WTC11 (cell line): ENCODE measurements at regions not wholly inside any gene's neighbourhood (a gene's known extent, or its start where the extent isn't known, plus 50 kb on each side); places are given as distances from the start of the nearest gene placed in this dataset.

Source experiments
- ATAC-seq: fragments of 200-7000 bp; cut with Tn5 transposase; 2 replicates; pipeline ENCODE4 v1.10.0; 2021; ENCODE audit warnings: mild to moderate bottlenecking, moderate library complexity
- CTCF ChIA-PET: fragments of 300-600 bp; sonication (Branson Sonifier 250); formaldehyde crosslinking; loops from one replicate; lab custom pipeline; 2021; ENCODE audit warnings: antibody characterized with exemption; lab: Charles Lee
- POLR2A ChIA-PET: fragments of 350-600 bp; sonication (Branson Sonifier 250); formaldehyde crosslinking; loops from one replicate; lab custom pipeline; 2021; ENCODE audit warnings: antibody characterized with exemption; lab: Charles Lee
- DNase-seq: peaks from one replicate; pipeline ENCODE4 v3.0.0; 2021; ENCODE audit warnings: low spot score
- H3K27ac Mint-ChIP-seq: 2 replicates; pipeline ENCODE4 v1.8.0; 2021; ENCODE audit warnings: mixed read lengths
- H3K27me3 Mint-ChIP-seq: 2 replicates; pipeline ENCODE4 v1.8.0; 2021; ENCODE audit warnings: low read depth, mild to moderate bottlenecking, moderate library complexity, mixed read lengths
- H3K36me3 Mint-ChIP-seq: 2 replicates; pipeline ENCODE4 v1.8.0; 2021; ENCODE audit warnings: mixed read lengths
- H3K4me1 Mint-ChIP-seq: 2 replicates; pipeline ENCODE4 v1.8.0; 2022; ENCODE audit warnings: mixed read lengths
- H3K4me3 Mint-ChIP-seq: 2 replicates; pipeline ENCODE4 v1.8.0; 2021; ENCODE audit warnings: mild to moderate bottlenecking, moderate library complexity, mixed read lengths
- H3K9me3 Mint-ChIP-seq: 2 replicates; pipeline ENCODE4 v1.8.0; 2021; ENCODE audit warnings: mixed read lengths
- CBFB ChIP-seq: sonication (generic); formaldehyde crosslinking; IDR thresholded peaks from 2 replicates; pipeline ENCODE4 v1.8.1; 2022; ENCODE audit warnings: mild to moderate bottlenecking, low read depth, missing genetic modification reagents
- E2F1 ChIP-seq: sonication (generic); formaldehyde crosslinking; IDR thresholded peaks from 2 replicates; pipeline ENCODE4 v1.8.0; 2022; ENCODE audit warnings: mild to moderate bottlenecking, missing genetic modification reagents
- ELF4 ChIP-seq: sonication (generic); formaldehyde crosslinking; IDR thresholded peaks from 2 replicates; pipeline ENCODE4 v1.8.1; 2022; ENCODE audit warnings: low read depth, mild to moderate bottlenecking, moderate library complexity, missing genetic modification reagents
- ERG ChIP-seq: fragments of 250-450 bp; sonication (Bioruptor Pico); IDR thresholded peaks from 2 replicates; pipeline ENCODE4 v1.8.0; 2021; ENCODE audit warnings: mild to moderate bottlenecking
- IRF2 ChIP-seq: sonication (generic); formaldehyde crosslinking; IDR thresholded peaks from 2 replicates; pipeline ENCODE4 v1.8.0; 2022; ENCODE audit warnings: low read depth, missing genetic modification reagents, borderline replicate concordance
- MXD4 ChIP-seq: fragments of 250-450 bp; sonication (Bioruptor Pico); IDR thresholded peaks from 2 replicates; pipeline ENCODE4 v1.8.0; 2021; ENCODE audit warnings: mild to moderate bottlenecking, moderate library complexity, borderline replicate concordance
- NFATC4 ChIP-seq: fragments of 250-450 bp; sonication (Bioruptor Pico); IDR thresholded peaks from 2 replicates; pipeline ENCODE4 v1.9.0; 2021; ENCODE audit warnings: mild to moderate bottlenecking
- NR1H2 ChIP-seq: sonication (generic); formaldehyde crosslinking; IDR thresholded peaks from 2 replicates; pipeline ENCODE4 v1.9.0; 2021; ENCODE audit warnings: mild to moderate bottlenecking, moderate library complexity, missing genetic modification reagents
- OVOL2 ChIP-seq: fragments of 250-450 bp; sonication (Bioruptor Pico); IDR thresholded peaks from 2 replicates; pipeline ENCODE4 v1.9.0; 2021; ENCODE audit warnings: mild to moderate bottlenecking, borderline replicate concordance
- RORB ChIP-seq: fragments of 250-450 bp; sonication (Bioruptor Pico); IDR thresholded peaks from 2 replicates; pipeline ENCODE4 v1.9.0; 2021; ENCODE audit warnings: mild to moderate bottlenecking
- STAT6 ChIP-seq: sonication (generic); formaldehyde crosslinking; conservative IDR thresholded peaks from 2 replicates; pipeline ENCODE4 v1.8.1; 2023; ENCODE audit warnings: mild to moderate bottlenecking, low read depth, missing genetic modification reagents, moderate library complexity
- TCF7 ChIP-seq: sonication (generic); formaldehyde crosslinking; IDR thresholded peaks from 2 replicates; pipeline ENCODE4 v1.8.0; 2022; ENCODE audit warnings: mild to moderate bottlenecking, low read depth, missing genetic modification reagents, moderate library complexity
- TEAD4 ChIP-seq: sonication (generic); formaldehyde crosslinking; IDR thresholded peaks from 2 replicates; pipeline ENCODE4 v1.8.0; 2022; ENCODE audit warnings: mild to moderate bottlenecking, missing genetic modification reagents
- ZNF138 ChIP-seq: sonication (generic); formaldehyde crosslinking; conservative IDR thresholded peaks from 2 replicates; pipeline ENCODE4 v1.8.1; 2022; ENCODE audit warnings: mild to moderate bottlenecking, moderate library complexity, missing genetic modification reagents
- ZNF281 ChIP-seq: sonication (generic); formaldehyde crosslinking; IDR thresholded peaks from 2 replicates; pipeline ENCODE4 v1.8.0; 2023; ENCODE audit warnings: mild to moderate bottlenecking, missing genetic modification reagents
- ZNF317 ChIP-seq: sonication (generic); formaldehyde crosslinking; IDR thresholded peaks from 2 replicates; pipeline ENCODE4 v1.8.1; 2023; ENCODE audit warnings: low read depth, mild to moderate bottlenecking, moderate library complexity, missing genetic modification reagents, borderline replicate concordance
- ZNF396 ChIP-seq: fragments of 250-450 bp; sonication (Bioruptor Pico); IDR thresholded peaks from 2 replicates; pipeline ENCODE4 v1.8.0; 2021; ENCODE audit warnings: mild to moderate bottlenecking, moderate library complexity, borderline replicate concordance
- ZNF532 ChIP-seq: fragments of 250-450 bp; sonication (Bioruptor Pico); IDR thresholded peaks from 2 replicates; pipeline ENCODE4 v1.9.0; 2021; ENCODE audit warnings: mild to moderate bottlenecking, borderline replicate concordance
- ZNF671 ChIP-seq: fragments of 250-450 bp; sonication (Bioruptor Pico); IDR thresholded peaks from 2 replicates; pipeline ENCODE4 v1.8.0; 2021; ENCODE audit warnings: mild to moderate bottlenecking
- TF ChIP-seq, protein P1 (sequence below): sonication (generic); formaldehyde crosslinking; IDR thresholded peaks from 2 replicates; pipeline ENCODE4 v1.8.1; 2023; ENCODE audit warnings: mild to moderate bottlenecking, missing genetic modification reagents, moderate library complexity

DNA sequence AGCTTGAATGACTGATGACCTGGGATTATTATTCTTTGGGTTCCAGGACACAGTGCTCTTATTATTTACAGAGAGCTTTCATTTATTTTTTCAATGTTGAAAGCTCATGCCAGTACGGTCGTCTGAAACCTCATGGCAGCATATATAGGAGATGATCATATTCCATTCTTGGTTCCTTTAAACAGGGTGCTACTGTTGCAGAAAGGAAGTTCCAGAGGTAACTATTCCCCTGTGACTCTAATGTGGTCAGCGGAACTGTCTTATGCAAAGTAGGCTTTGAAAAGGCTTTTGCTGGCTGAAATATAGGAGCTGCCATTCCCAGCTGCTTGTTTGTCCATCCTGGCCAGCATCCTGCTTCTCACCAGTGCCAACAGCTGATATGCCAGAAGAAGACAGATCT, 208.3 kb upstream of the LEF1 start (continued):
- TF ChIP-seq ERG (CRISPR knock-in tag): no peak
- no peak for TF ChIP-seq RORB
- no peak for TF ChIP-seq MXD4 (CRISPR knock-in tag)
- TF ChIP-seq ELF4: no peak

GRCh38 chr4:108375434-108375833, 206.7 kb upstream of the LEF1 start:
- Mint-ChIP-seq H3K36me3 (no peaks in the 10 kb centered on the region), H3K4me1 (peaks cover 11% of the 10 kb centered on the region), H3K4me3 (no peak overlapping the region), H3K9me3 (peaks cover 7% of the 10 kb centered on the region), H3K27me3 (no peaks in the 10 kb centered on the region; the same call in 1 of the 2 replicates), H3K27ac (no peak overlapping the region)
- CTCF ChIA-PET: no interaction called here
- TF ChIP-seq TEAD4 (CRISPR knock-in tag): no peak
- no peak for TF ChIP-seq ZNF396 (CRISPR knock-in tag)
- no peak for TF ChIP-seq OVOL2 (CRISPR knock-in tag)
- no peak for TF ChIP-seq IRF2 (CRISPR knock-in tag)
- no peak for TF ChIP-seq ZNF317 (CRISPR knock-in tag)
- TF ChIP-seq NFATC4: no peak
- TF ChIP-seq ZNF281 (CRISPR knock-in tag): no peak
- TF ChIP-seq ZNF671 (CRISPR knock-in tag): no peak
- no peak for TF ChIP-seq TCF7 (CRISPR knock-in tag)
- no peak for TF ChIP-seq E2F1
- TF ChIP-seq ZNF138 (CRISPR knock-in tag): no peak
- no peak for TF ChIP-seq STAT6 (CRISPR knock-in tag)
- TF ChIP-seq MXD4 (CRISPR knock-in tag): no peak
- TF ChIP-seq, protein P1, sequence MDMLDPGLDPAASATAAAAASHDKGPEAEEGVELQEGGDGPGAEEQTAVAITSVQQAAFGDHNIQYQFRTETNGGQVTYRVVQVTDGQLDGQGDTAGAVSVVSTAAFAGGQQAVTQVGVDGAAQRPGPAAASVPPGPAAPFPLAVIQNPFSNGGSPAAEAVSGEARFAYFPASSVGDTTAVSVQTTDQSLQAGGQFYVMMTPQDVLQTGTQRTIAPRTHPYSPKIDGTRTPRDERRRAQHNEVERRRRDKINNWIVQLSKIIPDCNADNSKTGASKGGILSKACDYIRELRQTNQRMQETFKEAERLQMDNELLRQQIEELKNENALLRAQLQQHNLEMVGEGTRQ: no peak
- no peak for TF ChIP-seq NR1H2
- TF ChIP-seq ZNF532 (CRISPR knock-in tag): no peak
- no peak for TF ChIP-seq CBFB (CRISPR knock-in tag)
- no peak for DNase-seq
- ATAC-seq: no peak
- POLR2A ChIA-PET: no interaction called here
